ENCODE measurements at regions not wholly inside any gene's neighbourhood (a gene's known extent, or its start where the extent isn't known, plus 50 kb on each side); places are given as distances from the start of the nearest gene placed in this dataset.

DNA sequence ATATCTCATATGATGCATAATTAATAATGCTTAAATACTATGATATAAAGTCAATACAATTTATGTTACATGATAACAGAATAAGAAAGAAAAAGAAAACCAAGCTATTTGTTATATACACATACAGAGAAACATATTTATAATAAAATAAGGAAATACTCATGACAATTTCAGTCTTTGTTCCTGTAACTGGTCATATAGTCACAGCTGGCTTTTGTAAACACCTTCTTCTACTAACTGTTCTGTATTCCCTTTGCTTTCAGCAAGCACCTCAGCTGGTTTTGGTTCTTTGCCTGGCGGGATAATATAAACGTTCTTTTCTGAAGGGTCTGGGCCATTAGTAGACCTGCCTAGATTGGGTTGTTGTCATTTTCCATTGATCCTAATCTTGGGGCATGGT, 158.5 kb downstream of the COPS8 start:
- FAIRE-seq (no peak), DNase-seq (ENCODE audit: low read depth) (no peak)
- H3K4me3 ChIP-seq (ENCODE audit: low read depth, low read length): no peak overlapping the region
- H3K27me3 ChIP-seq (ENCODE audit: control insufficient read depth, insufficient read depth, low read length): no peaks in the 10 kb centered on the region
- TF ChIP-seq, protein P1, sequence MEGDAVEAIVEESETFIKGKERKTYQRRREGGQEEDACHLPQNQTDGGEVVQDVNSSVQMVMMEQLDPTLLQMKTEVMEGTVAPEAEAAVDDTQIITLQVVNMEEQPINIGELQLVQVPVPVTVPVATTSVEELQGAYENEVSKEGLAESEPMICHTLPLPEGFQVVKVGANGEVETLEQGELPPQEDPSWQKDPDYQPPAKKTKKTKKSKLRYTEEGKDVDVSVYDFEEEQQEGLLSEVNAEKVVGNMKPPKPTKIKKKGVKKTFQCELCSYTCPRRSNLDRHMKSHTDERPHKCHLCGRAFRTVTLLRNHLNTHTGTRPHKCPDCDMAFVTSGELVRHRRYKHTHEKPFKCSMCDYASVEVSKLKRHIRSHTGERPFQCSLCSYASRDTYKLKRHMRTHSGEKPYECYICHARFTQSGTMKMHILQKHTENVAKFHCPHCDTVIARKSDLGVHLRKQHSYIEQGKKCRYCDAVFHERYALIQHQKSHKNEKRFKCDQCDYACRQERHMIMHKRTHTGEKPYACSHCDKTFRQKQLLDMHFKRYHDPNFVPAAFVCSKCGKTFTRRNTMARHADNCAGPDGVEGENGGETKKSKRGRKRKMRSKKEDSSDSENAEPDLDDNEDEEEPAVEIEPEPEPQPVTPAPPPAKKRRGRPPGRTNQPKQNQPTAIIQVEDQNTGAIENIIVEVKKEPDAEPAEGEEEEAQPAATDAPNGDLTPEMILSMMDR (IDR thresholded peaks at IDR 0.05; ENCODE audit: insufficient read depth, low read length, severe bottlenecking): no peak
- no peaks in the 10 kb centered on the region for H3K36me3 ChIP-seq (ENCODE audit: control insufficient read depth, insufficient read depth, low read length)

DNA sequence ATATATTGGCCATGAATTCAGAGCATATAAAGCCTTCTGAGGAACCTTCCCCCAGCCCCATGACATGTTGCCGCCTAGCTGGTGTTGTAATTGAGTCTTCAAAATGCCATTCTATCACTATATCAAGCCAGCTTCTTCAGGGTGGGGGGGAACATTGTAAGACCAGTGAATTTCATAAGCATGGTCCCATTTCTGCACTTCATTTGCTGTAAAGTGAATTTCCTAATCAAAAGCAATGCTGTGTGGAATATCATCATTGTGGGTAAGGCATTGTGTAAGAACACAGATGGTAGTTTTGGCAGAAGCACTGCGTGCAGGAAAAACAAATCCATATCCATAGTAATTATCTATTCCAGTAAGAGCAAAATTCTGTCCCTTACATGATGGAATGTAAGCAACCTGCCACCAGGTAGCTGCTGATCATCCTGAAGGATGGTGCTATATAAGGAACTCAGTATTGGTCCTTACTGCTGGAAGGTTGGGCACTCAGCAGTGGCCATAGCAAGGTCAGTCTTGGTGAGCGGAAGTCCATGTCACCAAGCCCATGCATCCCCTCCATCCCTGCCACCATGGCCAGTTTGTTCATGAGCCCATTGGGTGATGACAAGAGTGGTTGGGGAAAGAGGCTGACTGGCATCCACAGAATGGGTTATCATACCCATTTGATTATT, 159.4 kb downstream of the COPS8 start:
- Histone ChIP-seq H3K4me3 (ENCODE audit: low read depth, low read length) (no peak overlapping the region), H3K27me3 (ENCODE audit: control insufficient read depth, insufficient read depth, low read length) (no peaks in the 10 kb centered on the region), H3K36me3 (ENCODE audit: control insufficient read depth, insufficient read depth, low read length) (no peaks in the 10 kb centered on the region)
- DNase-seq (ENCODE audit: low read depth) (no peak), FAIRE-seq (no peak)
- TF ChIP-seq, protein P1 (IDR thresholded peaks at IDR 0.05; ENCODE audit: insufficient read depth, low read length, severe bottlenecking): no peak

DNA sequence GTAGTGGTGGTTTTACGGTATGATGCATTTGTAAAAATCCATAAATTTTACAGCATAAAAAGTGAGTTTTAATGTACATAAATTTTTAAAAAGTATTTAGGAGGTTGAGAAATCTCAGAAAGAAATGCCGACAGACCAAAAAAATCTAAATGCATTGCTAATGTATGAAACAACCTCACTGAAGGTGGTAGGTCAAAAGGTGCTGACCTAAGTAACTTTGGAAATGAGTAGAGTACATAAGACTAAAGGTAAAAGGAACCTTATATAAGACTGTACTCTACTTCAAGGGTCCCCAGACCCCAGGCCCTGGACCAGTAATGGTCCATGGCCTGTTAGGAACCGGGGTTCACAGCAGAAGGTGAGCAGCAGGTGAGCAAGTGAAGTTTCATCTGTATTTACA, 163.4 kb downstream of the COL6A3 start:
- Histone ChIP-seq H3K27me3 (ENCODE audit: control insufficient read depth, insufficient read depth, low read length) (no peaks in the 10 kb centered on the region), H3K36me3 (ENCODE audit: control insufficient read depth, insufficient read depth, low read length) (no peaks in the 10 kb centered on the region), H3K4me3 (ENCODE audit: low read depth, low read length) (no peak overlapping the region)
- DNase-seq (ENCODE audit: low read depth) (no peak), FAIRE-seq (no peak)
- TF ChIP-seq, protein P1 (IDR thresholded peaks at IDR 0.05; ENCODE audit: insufficient read depth, low read length, severe bottlenecking): no peak

DNA sequence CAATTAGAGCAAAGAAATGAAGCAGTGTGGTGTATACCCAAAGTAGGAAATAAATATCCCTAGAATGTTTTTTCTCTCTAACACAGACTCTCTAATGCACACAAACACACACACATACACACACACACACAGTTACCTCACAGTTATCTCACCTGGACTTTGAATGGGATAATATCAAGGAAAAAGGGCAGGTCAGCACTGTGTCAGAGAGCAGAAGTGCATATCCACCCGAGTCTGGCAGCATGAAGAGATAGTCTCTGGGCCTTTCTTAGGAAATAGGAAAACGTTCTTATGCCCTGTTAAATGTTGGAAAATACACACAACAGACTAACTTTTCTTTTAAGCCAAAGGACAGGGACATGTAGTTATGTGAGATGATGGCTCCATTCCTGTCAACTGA, 162.0 kb downstream of the COL6A3 start:
- Histone ChIP-seq H3K27me3 (ENCODE audit: control insufficient read depth, insufficient read depth, low read length) (no peaks in the 10 kb centered on the region), H3K36me3 (ENCODE audit: control insufficient read depth, insufficient read depth, low read length) (no peaks in the 10 kb centered on the region), H3K4me3 (ENCODE audit: low read depth, low read length) (no peak overlapping the region)
- TF ChIP-seq, protein P1 (IDR thresholded peaks at IDR 0.05; ENCODE audit: insufficient read depth, low read length, severe bottlenecking): no peak
- DNase-seq (ENCODE audit: low read depth) (no peak), FAIRE-seq (no peak)

DNA sequence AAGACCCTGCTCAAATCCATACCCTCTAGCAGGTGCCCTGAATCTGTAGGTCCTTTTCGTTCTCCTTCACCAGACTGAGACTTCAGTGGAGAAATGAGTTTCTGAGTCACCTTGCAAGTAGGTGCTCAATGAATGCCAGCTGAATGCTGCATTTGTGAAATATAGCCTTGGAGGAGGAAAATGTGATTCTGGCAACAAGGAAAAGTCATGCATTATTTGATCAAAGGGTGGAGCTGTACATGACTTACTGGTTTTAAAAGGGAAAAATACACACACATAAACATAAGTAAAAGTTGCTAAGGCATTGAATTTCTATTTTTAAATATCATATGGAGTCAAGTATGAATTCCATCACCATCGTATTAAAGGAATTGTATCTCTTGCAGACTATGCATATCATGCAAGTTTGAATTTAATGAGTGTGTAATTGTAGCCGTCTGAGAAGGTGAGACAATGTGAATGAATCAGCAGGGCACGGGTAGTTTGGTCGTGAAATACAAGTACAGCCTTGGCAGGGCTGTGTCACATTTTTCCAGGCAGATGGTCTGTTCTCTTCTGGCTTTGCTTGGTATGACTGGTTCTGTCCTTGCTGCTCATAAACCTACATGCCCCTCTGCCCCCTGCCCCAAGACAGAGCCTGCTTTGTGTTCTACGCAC, 160.8 kb downstream of the COL6A3 start:
- Histone ChIP-seq H3K36me3 (ENCODE audit: control insufficient read depth, insufficient read depth, low read length) (no peaks in the 10 kb centered on the region), H3K27me3 (ENCODE audit: control insufficient read depth, insufficient read depth, low read length) (no peaks in the 10 kb centered on the region), H3K4me3 (ENCODE audit: low read depth, low read length) (no peak overlapping the region)
- TF ChIP-seq, protein P1 (IDR thresholded peaks at IDR 0.05; ENCODE audit: insufficient read depth, low read length, severe bottlenecking): no peak
- FAIRE-seq: no peak
- peak; percentile 79 for DNase-seq (ENCODE audit: low read depth)
